Epidermal melanocyte (primary cell): ENCODE measurements at regions not wholly inside any gene's neighbourhood (a gene's known extent, or its start where the extent isn't known, plus 50 kb on each side); places are given as distances from the start of the nearest gene placed in this dataset.

Experiments
- DNase-seq: peaks from one replicate; pipeline ENCODE4 v3.0.0; 2011; ENCODE audit warnings: low spot score; ENCODE audit not compliant: insufficient read length

- no peak for DNase-seq
Measured at GRCh38 chr1:29860681-29861080, 624.4 kb downstream of the PTPRU start.

GRCh38 chr1:29860056-29860455 is 623.7 kb downstream of the PTPRU start:
- DNase-seq, result no peak

- DNase-seq, result no peak
Measured at GRCh38 chr1:29859126-29859525, 622.8 kb downstream of the PTPRU start.

- DNase-seq, result no peak
Measured at GRCh38 chr1:29858646-29859045, 622.3 kb downstream of the PTPRU start.

GRCh38 chr1:29856340-29857114 is 620.2 kb downstream of the PTPRU start:
- DNase-seq, result no peak

GRCh38 chr1:29855561-29856160 is 619.3 kb downstream of the PTPRU start:
- DNase-seq, result no peak

GRCh38 chr1:29854700-29855276 is 618.5 kb downstream of the PTPRU start:
- DNase-seq, result no peak

- no peak for DNase-seq
Measured at GRCh38 chr1:29853716-29854330, 617.5 kb downstream of the PTPRU start.

GRCh38 chr1:29852248-29852647 is 615.9 kb downstream of the PTPRU start:
- DNase-seq, result no peak

- no peak for DNase-seq
Measured at GRCh38 chr1:29851691-29852090, 615.4 kb downstream of the PTPRU start.

- no peak for DNase-seq
Measured at GRCh38 chr1:29849991-29850757, 613.9 kb downstream of the PTPRU start.

GRCh38 chr1:29849038-29849750 is 612.9 kb downstream of the PTPRU start:
- no peak for DNase-seq

- DNase-seq, result no peak
Measured at GRCh38 chr1:29845910-29846309, 609.6 kb downstream of the PTPRU start.

- DNase-seq, result no peak
Measured at GRCh38 chr1:29842130-29842529, 605.8 kb downstream of the PTPRU start.

GRCh38 chr1:29839726-29840125 is 603.4 kb downstream of the PTPRU start:
- no peak for DNase-seq

GRCh38 chr1:29838738-29839320 is 602.5 kb downstream of the PTPRU start:
- DNase-seq, result no peak

- DNase-seq, result no peak
Measured at GRCh38 chr1:29836651-29837646, 600.6 kb downstream of the PTPRU start.

- DNase-seq, result no peak
Measured at GRCh38 chr1:29835874-29836273, 599.6 kb downstream of the PTPRU start.

GRCh38 chr1:29835406-29835805 is 599.1 kb downstream of the PTPRU start:
- DNase-seq, result no peak
